ENCODE measurements at regions not wholly inside any gene's neighbourhood (a gene's known extent, or its start where the extent isn't known, plus 50 kb on each side); places are given as distances from the start of the nearest gene placed in this dataset.
"Not testable (repeated sequence)": the region's sequence is repeated elsewhere in the genome, so short reads cannot be mapped to it uniquely, and the experiment has no call there.

DNA sequence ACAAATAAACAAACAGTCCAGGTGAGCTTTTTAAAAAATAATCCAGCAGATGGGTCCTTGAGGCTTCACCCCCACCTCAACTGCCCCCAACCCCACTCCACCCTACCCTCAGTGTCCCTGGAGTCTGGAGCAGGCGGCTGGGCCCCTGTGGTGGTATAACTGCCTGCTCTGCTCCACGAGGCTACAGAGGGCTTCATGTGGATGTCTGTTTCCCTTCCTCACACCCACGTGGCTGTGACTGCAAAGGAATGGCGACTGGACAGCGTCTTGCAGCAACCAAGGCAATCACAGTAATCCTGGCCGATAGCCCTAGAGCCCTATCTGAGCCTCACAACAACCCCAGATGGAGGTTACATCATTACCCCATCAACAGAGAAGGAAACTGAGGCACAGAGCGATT, 76.5 kb downstream of the SLC2A10 start:
- no peak for DNase-seq

DNA sequence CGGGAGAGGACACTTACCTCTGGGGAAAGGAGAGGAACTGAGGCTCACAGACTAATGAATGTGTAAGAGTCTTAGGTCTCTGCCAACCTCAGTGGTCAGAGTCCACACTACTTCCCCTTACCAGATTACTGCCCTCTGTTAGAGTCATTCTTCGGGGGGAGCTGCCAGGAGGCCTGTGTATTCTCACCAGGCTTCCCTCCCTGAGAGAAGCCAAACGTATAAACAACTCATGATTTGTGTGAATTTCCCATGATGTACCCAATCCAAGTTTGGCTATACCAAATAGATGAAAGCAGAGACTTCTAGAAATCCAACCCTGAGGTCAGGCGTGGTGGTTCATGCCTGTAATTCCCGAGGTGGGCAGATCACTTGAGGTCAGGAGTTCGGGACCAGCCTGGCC, 77.1 kb downstream of the SLC2A10 start:
- no peak for DNase-seq

DNA sequence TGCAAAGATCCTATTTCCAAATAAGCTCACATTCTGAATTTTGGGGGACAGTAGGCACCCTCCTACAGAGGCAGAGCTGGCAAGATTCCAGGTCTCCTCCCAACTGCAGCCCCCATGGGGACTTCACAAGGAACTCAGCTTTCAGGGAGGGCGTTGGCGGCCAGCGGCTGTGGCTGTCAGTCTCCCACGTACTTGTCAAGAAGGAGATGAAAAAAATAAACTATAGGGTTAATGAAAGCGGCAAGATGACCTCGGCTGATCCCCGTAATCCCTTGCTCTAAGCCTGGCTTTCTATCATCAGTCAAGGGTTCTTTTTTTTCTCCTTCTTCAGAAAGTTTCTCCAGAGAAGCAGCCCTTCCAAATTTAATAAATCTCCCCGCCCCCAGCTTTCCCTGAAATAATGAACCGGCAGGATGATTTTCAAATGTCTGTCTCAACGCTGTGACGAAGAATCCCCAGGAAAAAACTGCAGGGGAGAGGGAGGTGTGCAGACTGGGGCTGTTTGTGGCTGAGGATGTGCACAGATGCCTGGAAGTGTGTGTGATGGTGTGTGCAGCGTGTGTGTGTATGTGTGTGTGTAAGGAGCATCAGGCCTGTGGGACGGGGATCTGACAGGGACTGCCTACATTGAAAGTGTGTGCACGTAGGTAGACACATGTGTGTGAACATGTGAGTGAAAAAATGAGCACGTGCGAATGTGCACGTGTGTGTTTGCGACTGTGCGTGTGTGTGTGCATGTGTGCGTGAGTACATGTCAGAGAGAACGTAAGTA, 78.7 kb downstream of the SLC2A10 start:
- no peak for DNase-seq

DNA sequence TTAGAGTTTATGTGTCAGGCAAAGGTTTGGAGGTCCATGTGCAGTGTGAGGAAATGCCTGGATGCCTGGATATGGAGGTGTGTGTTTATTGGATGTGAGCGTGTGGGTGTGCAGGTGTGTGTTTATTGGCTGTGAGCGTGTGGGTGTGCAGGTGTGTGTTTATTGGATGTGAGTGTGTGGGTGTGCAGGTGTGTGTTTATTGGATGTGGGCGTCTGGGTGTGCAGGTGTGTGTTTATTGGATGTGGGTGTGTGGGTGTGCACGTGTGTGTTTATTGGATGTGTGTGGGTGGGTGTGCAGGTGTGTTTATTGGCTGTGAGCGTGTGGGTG, 79.3 kb downstream of the SLC2A10 start:
- not testable (repeated sequence) for DNase-seq

DNA sequence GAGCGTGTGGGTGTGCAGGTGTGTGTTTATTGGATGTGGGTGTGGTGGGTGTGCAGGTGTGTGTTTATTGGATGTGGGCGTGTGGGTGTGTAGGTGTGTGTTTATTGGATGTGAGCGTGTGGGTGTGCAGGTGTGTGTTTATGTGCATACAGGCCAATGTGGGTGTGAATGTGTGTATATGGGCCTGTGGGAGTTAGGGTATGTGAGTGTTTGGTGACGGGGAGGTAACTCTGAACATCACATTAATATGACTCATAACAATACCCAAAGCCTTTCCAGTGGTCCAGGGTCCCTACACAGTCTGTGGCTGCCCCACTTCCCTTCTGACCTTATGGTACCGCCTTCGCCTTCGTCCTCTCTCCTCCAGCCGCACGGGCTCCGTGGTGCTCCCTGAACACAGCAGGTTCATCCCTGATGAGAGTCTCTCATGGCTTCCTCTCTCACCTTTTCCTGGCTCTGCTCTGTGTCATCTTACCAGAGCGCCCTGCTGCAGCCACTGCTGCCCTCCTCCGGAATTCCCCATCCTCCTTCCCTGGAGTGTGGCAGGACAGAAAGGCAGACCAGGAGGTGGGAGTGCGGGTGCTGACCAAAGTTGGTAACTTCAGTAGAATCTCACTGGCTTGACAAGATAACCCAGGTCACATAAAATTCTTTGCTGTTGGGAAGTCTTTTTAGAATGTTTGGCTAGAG, 80.0 kb downstream of the SLC2A10 start:
- no peak for DNase-seq

DNA sequence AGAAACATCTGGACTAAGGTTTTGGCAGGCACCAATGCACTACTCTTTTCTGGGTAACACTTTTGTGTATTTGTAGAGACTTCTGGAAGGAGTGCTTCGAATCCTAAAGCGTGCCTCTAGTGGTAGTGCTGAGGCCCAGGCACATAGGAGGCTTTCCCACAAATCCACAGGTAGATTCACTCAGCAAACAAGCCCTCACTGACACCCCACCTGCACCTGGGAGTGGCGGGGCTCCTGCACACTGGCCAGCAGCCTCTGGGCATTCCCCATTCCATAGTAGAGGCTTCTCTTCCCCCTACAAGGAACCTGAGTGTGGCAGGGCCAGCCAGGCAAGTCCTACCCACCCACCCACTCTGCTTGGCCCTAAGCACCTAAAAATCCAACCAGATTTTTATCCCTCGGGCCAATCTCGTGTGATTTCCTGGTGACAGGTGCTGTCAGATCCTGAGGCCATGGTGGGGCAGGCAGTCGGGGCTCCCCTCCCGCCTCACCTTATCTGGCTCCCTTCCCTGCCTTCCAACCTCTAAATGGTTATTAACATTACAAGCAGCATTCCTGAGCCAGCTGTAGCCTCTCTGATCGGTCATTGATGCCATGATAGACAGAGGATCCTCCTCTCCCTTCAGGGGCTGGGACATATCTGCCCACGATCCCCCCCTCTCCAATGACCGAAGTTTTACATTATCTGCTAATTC, 82.4 kb downstream of the SLC2A10 start:
- no peak for DNase-seq

DNA sequence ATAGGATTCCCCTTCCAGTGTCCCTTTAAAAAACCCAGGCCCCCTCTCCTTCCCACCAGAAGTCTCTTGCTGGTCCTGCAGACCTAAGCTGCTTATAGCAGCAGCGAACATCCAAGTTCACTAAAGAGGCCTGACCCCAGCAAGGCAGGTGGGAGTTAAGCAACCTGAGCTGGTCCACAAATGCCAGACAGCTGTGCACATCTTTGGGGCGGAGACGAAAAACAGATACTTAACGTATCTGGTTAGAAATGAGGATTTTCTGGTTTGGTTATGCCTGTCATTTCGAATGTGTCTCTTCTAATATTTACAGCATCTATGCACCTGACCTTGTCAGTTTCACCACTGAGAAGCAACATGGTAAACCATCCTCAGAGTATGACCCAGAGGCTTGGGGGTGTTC, 87.8 kb downstream of the SLC2A10 start:
- DNase-seq: no peak

DNA sequence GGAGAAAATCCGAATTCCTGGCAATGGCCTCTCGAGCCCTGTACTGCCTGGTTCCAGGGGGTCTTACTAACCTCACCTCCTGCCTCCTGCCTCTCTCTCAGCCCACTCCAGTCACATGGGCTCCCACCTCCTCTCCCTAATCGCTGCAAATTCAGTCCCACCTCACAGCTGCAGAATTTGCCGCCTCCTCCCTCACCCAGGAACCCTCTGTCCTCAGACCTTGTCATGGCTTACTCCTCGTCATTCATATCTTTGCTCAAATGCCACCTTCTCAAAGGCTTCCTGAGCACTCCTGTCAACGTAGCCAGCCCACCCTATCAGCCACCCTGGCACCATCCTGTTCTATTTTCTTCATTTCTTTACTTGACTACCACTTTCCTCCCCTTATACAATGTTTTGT, 89.0 kb downstream of the SLC2A10 start:
- DNase-seq: no peak

DNA sequence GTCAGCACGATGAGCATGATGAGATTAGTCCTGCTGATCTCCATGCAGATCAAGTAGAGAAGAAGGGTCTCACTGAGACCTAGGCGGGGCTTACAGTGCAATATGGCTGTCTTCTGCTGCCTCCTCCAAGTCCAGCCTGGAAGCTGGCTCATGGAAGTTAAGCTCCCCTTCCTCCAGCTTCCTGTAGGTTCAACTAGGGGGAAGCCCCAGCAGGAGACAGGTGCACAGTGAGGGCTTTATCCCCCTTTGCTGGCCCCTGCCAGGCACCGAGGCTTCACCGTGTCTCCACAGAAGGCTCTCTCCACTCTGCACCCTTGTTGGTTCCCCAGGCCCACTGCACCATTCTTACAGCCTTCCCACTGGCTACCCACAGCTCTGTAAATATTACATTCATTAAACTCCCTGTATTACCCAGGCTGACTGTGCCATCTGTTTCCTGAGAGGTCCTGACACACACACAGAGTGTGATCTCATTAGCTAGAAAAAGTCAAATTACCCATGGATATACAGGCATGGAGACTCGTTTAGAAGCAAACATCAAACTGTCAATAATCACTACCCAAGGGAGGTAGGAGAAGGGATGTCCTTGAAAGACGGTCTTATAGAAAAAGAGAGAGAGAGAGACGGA, 90.4 kb downstream of the SLC2A10 start:
- peak; percentile 39 to 48 for DNase-seq

DNA sequence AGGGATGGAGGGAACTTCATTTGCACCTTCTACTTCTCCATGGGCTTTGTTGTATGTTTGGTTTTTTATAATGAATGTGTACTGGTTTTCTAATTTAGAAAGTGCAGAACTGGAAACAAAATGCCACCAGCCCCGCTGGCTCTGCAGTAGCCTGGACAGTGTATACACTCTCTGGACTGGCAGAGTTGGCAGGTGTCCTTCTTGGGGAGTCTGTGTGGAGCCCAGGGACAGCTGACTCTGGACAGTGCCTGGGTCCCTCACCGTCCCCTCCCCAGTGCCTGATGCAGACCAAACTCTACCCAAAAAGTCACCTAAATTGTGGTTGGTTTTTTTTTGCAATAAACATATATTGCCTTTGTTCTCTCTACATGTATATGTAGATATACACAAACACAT, 91.0 kb downstream of the SLC2A10 start:
- no peak for DNase-seq

DNA sequence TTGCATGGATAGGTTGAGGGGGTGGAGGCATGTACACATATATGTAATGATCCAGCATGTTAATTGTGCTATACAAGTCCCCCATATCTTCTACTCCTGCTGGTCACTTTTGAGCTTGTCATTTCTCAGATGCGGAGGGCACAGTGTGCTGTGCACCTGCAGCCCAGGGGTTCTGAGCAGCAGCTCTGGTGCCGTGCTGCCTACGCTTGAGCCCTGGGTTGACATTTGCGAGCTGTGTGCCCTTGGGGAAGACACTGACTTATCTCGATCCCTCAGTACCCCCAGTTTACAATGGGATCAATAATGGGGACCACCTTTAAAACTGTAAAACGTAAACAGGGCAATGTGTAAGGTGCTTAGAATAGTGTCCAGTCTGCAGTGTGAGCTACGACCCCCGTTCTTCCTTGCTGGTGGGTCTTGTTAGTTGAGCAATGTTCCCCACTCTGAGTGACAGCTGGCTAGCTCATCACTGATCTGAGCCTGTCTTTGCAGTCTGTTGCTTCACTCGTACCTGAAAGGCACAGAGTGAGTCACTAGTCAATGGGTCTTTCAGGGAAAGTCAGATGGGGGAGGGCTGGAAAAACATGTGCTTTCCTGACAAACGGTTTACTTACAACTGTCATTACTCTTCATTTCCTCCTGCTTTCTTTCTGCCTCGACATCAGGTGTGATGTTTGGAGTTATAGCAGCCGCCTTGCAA, 91.7 kb downstream of the SLC2A10 start:
- DNase-seq: peak in 1 of 2 experiments; percentile 25

DNA sequence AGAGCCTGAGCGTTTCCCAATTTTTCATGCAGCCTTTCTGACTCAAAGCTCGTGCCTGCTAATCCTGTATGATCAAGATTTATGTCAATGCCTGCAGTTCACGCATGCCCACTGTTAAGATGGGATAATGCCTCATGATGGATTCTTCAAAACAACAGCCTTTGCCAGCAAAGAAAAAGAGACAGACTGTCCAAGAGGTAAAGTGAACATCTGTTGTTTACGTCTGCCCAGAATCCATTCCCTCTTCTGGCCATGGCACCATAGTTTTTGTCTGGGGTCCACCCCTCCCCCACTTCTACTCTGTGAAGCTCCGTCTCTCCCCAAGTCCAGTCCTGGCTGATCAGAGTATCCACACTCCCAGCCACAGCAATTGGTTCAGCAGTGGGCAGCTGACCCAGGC, 91.9 kb upstream of the EYA2 start:
- DNase-seq: no peak

DNA sequence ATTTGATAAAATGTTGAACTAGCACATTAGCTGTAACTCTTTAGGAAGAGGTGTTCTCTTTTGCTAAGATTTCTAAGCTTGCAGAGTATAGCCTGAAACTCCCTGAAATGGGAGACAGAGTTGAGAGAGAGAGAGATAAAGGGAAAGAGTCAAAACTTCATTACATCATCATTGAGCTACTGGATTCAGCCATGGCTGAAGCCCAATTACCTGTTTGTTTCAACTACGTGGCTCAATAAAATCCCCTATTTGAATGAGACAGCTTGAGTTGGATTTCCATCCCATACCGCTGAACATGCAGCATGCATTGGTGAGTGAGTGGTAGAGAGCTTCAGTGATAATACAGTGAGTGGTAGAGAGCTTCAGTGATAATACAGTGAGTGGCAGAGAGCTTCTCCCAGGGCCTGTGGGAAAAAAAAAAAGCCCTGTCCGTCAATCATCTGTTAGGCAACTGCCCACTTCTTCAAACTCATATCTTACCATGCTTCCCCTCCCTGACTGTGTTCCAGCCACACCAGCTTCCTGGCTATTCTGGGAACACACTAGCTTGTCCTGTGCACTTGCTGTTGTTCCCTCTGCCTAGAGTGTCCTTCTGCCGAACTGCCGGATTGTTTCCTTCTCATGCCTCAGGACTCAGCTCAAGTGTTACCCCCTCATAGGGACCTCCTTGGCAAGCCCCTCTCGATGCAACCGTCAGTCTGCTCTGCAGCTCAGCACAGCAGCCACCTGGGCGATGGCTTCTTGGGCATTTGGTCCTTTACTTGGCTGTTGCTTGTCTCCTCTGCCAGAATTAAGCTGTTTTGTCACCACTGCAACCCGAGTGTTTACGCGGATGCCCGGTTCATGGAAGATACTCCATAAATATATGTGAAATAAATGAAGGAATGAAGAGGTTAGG, 91.3 kb upstream of the EYA2 start:
- no peak for DNase-seq

DNA sequence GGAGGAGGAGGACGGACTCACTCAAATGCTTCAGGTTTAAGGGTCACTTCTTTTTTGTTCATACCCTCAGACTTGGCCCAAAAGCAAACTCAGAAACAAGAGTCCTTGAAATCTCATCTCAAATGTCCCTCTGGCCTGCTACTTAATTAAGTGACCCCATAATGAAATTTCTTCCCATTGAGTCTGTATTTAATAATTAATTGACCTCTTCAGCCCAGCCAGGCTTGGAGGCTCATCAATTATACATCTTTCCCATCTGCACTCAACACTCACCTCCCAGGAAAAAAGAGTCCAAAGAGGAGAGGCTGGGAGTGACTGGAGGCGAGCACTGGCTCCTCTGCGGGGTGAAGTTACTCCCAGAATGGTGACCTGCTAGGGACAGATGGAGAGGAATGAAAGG, 90.5 kb upstream of the EYA2 start:
- DNase-seq: no peak

DNA sequence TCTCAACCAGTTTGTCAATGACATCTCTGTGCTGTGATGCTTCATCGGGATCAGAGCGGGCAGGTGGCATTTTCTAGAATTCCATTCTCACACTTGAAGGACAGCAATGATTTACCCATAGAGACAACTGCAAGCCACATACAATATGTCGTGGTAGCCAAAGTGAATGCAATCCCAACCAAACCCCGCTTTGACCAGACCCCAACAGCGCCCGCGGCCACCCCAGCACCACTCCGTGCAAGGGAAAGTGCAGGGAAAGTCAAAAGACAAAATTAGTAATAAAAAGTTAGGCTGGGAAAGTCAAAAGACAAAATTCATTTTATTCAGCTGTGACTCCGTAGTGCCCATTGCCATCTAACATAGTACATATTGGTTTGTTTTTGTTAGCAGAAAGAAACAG, 88.8 kb upstream of the EYA2 start:
- DNase-seq: no peak

DNA sequence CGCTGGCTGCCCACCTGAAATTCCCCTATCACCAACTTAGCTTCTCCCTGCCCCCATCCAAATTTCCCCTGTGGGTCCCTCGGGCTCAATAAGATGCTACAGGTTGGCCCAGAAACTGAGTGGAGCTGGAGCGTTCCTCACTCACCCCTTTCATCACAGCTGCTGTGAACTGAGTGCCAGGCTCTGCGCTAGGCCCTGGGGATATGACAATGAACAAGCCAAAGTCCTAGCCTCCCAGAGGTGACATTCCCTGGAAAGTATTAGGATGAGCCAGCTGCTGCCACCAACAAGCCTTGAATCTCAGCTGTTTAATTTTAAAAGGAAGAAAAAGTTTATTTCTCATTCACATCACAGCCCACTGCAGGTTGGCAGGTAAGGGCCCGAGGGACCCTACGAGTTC, 86.6 kb upstream of the EYA2 start:
- no peak for DNase-seq

DNA sequence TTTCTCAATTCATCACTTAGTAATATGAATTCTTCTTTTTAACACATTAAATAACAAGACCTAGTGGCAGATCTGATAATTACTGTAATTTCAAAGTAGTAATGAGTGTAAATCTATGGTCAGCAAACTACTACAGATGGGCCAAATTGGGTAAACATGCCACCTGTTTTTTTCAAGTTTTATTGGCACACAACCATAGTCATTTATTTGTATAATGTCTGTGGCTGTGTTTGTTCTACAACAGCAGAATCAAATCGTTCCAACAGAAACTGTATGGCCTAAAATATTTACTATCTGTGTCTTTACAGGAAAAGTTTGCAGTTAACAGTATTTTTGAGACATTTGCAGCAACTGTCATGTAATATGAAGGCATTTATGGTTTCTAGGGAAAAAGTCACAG, 86.1 kb upstream of the EYA2 start:
- no peak for DNase-seq

DNA sequence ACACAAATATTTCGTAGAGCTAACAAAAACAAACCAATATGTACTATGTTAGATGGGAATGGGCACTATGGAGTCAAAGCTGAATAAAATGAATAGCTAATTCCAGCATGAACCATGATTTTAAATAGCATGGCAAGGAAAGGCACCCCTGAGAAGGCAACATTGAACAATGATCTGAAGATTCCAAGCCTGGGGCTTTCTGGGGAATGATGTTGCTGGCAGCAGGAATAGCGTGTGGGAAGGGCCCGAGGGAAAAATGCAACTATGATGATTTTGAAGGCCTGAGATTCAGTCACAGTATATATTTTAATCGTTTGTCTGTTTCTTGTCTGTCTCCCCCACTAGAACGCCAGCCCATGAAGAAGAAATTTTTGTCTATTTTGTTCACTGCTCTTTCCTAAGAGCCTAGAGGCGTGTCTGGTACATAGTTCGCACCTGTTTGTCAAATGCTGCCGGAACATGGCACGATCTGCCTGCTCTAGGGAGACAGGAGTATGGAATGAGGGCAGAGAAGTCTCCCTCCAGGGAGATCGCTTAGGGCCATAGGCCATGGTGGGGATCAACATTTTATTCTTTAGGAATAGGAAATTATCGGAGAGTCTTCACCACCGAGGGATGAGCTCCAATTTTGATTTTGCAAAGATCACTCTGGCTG, 84.8 kb upstream of the EYA2 start:
- peak in 1 of 2 experiments; percentile 46 for DNase-seq

DNA sequence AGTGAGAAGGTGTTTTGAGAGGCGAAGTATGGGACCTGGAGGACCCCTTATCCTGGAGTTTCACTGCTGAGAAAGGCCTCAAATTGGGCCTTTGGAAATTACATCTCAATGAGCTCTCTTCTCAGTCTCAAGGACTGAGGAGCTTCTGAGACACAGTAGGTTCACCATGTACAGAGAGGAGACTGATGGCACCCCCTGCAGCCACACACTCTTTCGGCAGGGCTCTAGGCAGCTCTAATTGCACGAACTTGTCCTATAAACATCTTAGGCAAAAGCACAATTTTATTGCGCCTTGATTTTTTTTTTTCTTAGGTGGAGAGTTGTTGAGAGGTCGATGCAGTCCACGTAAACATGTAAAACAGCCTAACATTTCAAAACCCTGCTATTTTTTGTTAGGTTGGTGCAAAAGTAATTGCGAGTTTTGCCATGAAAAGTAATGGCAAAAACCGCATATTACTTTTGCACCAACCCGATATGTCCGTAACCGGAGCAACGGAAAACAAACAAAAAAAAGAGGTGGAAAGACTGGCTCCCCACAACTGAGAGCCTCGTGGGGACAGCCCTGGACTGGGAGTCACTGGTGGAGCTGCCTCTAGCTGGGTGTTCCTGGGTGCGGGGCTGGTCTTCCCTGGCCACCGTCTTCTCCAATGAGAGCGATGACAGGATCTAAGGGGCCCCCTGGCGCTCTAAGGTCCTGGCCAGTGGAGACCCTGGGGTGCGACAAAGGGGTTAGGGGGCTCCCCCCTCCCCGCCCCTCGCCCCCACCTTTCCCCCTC, 84.0 kb upstream of the EYA2 start:
- DNase-seq: peak; percentile 55 to 63

DNA sequence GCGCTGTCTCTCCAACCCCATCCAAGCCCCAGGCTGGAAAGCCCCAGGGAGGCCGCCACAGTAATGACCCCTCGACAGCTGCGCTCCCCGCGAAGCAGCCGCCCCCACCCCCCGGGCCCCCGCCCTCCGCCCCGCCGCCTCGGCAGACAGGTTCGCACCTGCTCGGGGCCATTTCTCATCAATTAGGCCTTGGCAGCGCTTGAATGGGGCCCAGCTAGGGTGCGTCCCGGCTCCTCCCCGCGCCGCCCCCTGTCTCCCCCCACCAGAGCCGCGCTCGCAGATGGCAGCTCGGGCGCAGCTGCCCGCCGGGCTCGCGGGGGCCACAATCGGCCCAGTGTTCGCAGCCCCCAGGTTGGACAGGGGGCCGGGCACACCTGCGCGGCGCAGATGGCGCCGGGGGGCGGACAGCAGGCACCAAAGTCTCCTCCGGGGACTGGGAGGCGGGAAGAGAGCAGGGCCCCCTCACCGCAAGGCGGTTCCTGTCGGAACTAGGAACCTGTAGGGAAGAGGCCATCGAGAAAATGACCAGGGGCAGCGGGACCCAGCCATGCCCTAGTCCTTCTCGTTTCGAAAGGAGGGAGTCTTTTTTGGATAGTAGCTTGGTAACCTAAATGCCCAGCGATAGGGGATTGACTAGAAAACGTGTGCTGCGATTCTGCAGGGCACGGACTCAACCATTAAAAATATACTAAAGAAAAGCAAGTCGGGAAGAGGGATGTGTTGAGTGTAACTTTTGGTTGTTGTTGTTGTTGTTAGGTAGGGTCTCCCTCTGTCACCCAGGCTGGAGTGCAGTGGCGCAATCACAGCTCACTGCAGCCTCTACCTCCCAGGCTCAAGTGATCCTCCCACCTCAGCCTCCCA, 83.2 kb upstream of the EYA2 start:
- DNase-seq: peak; percentile 85 to 92
